Right lobe of liver (tissue), 6 donors: ENCODE measurements at regions not wholly inside any gene's neighbourhood (a gene's known extent, or its start where the extent isn't known, plus 50 kb on each side); places are given as distances from the start of the nearest gene placed in this dataset.
"Not testable (repeated sequence)": the region's sequence is repeated elsewhere in the genome, so short reads cannot be mapped to it uniquely, and the experiment has no call there.

Experiments
- ATAC-seq, 4 donors: fragments of 200-7000 bp; cut with Tn5 transposase; one replicate each; pipeline ENCODE4 v1.9.1; 2020; ENCODE audit warnings: mild to moderate bottlenecking in 4 of 4, moderate library complexity in 4 of 4
- DNase-seq, 3 donors: peaks; one replicate each; pipeline ENCODE4 v3.0.0-alpha.2; 2020
- H3K27ac ChIP-seq, 3 donors: fragments of 200-600 bp; one replicate each; pipeline ENCODE4 v1.8.0; 2022
- H3K27me3 ChIP-seq, 2 donors: fragments of 200-600 bp; one replicate each; pipeline ENCODE4 v1.8.0; 2022
- H3K36me3 ChIP-seq, 4 donors: fragments of 200-600 bp; sonication (generic) in 1 of 4; one replicate each; pipeline versions ENCODE4 v1.5.1 to v1.8.0; 2017 to 2022; ENCODE audit warnings: control low read depth in 1 of 4
- H3K4me1 ChIP-seq, 4 donors: fragments of 200-600 bp; sonication (generic) in 1 of 4; one replicate each; pipeline versions ENCODE4 v1.5.1 to v1.8.0; 2017 to 2022; ENCODE audit warnings: control low read depth in 1 of 4
- H3K4me3 ChIP-seq, 3 donors: fragments of 200-600 bp; one replicate each; pipeline ENCODE4 v1.8.0; 2022
- H3K9me3 ChIP-seq, 4 donors: fragments of 200-600 bp; sonication (generic) in 1 of 4; one replicate each; pipeline versions ENCODE4 v1.5.1 to v1.8.0; 2017 to 2022; ENCODE audit warnings: control low read depth in 1 of 4
- POLR2A ChIP-seq: fragments of 450-650 bp; IDR thresholded peaks from one replicate; pipeline ENCODE4 v1.6.1; 2017; ENCODE audit warnings: antibody characterized with exemption, mild to moderate bottlenecking
- WGBS: methylation state at CpG from one replicate; pipeline ENCODE4 v1.1.6; 2018; ENCODE audit warnings: low coverage, low lambda C conversion rate; ENCODE audit not compliant: insufficient coverage; ENCODE audit errors: missing lambda C conversion rate; 5-methylcytosine and 5-hydroxymethylcytosine counted together
- intact Hi-C, 2 donors: fragments of 100-400 bp; cut with DNase I; formaldehyde crosslinking; loops; one replicate each; pipeline versions ENCODE4 v1.11.2 to v1.14.1; 2022
- TF ChIP-seq, protein P1 (sequence below), 4 donors: fragments of 200-600 bp in 3 of 4; fragments of 450-650 bp in 1 of 4; IDR thresholded peaks; one replicate each; pipeline versions ENCODE4 v1.5.1 to v1.8.0; 2016 to 2022; ENCODE audit warnings: antibody characterized with exemption in 4 of 4, mild to moderate bottlenecking in 2 of 4
- donor health status: DM: no; HTN: yes; CAD: no.
- donor health status: DM: no; HTN: no; CAD: no.
- donor health status: DM: no; HTN: no; CAD: no.
- donor health status: DM: no; HTN: yes; CAD: no.
- donor health status: DM: no; HTN: yes; CAD: no.

DNA sequence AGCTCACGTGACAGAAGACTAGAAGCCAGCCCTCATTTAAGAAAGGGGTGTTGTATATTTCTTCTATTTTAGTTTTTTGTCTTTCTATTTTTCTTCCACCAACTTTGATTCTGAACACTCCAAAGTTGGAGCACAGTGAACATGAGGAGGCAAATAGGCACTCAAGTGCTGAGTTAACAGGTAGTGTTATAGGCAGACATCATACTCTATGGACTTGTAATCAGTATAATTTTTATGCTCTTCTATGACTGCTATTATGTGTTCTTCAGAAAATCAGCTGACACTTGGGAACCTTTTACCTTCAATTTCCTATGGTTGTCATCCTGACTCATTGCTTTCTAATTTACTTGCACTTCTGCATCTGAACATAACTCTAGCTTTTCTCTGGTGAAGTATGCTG, 396.3 kb upstream of the EYS start:
- no peaks in the 10 kb centered on the region for H3K4me1 ChIP-seq
- H3K36me3 ChIP-seq, result no peaks in the 10 kb centered on the region
- WGBS, result 31% methylated on average over 1 of the region's 1 CpG
- H3K27ac ChIP-seq, result no peak overlapping the region
- no peak for DNase-seq
- H3K27me3 ChIP-seq, result no peaks in the 10 kb centered on the region
- H3K4me3 ChIP-seq, result no peak overlapping the region
- H3K9me3 ChIP-seq, result no peaks in the 10 kb centered on the region
- no peak for ATAC-seq
- intact Hi-C loops, result no loop called here
- TF ChIP-seq, protein P1, sequence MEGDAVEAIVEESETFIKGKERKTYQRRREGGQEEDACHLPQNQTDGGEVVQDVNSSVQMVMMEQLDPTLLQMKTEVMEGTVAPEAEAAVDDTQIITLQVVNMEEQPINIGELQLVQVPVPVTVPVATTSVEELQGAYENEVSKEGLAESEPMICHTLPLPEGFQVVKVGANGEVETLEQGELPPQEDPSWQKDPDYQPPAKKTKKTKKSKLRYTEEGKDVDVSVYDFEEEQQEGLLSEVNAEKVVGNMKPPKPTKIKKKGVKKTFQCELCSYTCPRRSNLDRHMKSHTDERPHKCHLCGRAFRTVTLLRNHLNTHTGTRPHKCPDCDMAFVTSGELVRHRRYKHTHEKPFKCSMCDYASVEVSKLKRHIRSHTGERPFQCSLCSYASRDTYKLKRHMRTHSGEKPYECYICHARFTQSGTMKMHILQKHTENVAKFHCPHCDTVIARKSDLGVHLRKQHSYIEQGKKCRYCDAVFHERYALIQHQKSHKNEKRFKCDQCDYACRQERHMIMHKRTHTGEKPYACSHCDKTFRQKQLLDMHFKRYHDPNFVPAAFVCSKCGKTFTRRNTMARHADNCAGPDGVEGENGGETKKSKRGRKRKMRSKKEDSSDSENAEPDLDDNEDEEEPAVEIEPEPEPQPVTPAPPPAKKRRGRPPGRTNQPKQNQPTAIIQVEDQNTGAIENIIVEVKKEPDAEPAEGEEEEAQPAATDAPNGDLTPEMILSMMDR (IDR thresholded peaks at IDR 0.05), result no peak
- TF ChIP-seq POLR2A, result no peak

DNA sequence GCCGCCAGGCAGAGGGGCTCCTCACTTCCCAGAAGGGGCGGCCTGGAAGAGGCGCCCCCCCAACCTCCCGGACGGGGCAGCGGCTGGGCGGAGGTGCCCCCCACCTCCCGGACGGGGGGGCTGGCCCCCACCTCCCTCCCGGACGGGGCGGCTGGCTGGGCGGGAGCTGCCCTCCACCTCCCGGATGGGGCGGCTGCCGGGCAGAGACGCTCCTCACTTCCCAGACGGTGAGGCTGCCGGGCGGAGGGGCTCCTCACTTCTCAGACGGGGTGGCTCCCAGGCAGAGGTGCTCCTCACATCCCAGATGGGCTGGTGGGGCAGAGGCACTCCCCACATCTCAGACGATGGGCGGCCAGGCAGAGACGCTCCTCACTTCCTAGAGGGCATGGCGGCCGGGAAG, 389.7 kb upstream of the EYS start:
- H3K4me1 ChIP-seq, result no peaks in the 10 kb centered on the region
- intact Hi-C loops, result no loop called here
- H3K36me3 ChIP-seq, result no peaks in the 10 kb centered on the region
- no peak overlapping the region for H3K27ac ChIP-seq
- WGBS, result no CpG with 5 or more reads among the region's 26 CpGs
- peak in 1 of 3 donors; percentile 38 for DNase-seq
- H3K4me3 ChIP-seq, result no peak overlapping the region
- H3K9me3 ChIP-seq, result no peaks in the 10 kb centered on the region
- no peak for ATAC-seq
- no peaks in the 10 kb centered on the region for H3K27me3 ChIP-seq
- TF ChIP-seq, protein P1 (IDR thresholded peaks at IDR 0.05), result no peak
- no peak for TF ChIP-seq POLR2A

DNA sequence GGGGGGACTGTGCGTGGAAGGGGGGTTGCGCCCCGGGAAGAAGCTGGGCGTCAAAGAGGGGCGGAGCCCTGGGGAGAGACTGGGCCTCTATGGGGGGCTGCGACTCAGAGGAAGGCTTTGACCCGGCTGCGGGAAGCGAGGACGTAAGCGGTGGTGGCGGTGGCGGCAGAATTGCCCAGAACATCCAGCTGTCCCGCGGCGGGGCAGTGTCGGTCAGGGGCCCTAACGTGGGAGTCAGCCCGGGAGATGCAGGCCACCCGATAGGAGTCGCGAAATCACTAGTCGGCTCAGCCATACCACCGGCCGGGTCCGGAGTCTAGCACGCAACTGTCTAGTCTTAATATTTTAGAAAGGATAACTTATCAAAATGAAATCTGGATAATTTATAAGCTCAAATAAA, 387.6 kb upstream of the EYS start:
- intact Hi-C loops, result no loop called here
- Histone ChIP-seq H3K9me3 (no peaks in the 10 kb centered on the region), H3K4me3 (no peak overlapping the region), H3K27me3 (no peaks in the 10 kb centered on the region), H3K36me3 (no peaks in the 10 kb centered on the region), H3K4me1 (no peaks in the 10 kb centered on the region), H3K27ac (no peak overlapping the region)
- no peak for DNase-seq
- WGBS, result 78% methylated on average over 10 of the region's 27 CpGs
- TF ChIP-seq, protein P1 (IDR thresholded peaks at IDR 0.05), result no peak
- no peak for TF ChIP-seq POLR2A
- ATAC-seq, result no peak

DNA sequence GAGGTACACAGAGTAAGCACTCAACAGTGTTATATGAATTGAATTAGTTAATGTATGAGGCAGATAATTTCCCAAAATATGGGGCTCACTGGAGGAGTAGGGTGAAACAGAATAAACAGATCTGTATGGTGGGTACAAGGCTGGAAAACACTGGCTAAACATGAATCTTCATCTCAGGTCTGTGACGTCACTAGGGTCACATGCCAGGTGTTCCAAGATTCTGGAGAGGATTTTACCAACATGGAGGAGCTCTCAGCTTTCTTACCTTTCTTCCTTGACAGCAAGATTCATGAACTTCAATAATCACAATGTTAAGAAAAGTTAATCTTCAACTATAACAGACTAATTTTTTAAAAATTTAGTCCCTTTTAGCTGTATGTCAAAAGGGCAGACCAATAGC, 385.3 kb upstream of the EYS start:
- DNase-seq, H3K27ac ChIP-seq, H3K27me3 ChIP-seq, H3K4me1 ChIP-seq, H3K9me3 ChIP-seq, H3K4me3 ChIP-seq, intact Hi-C loops, H3K36me3 ChIP-seq, ATAC-seq: not testable (repeated sequence)
- WGBS, result 57% methylated on average over 1 of the region's 1 CpG

DNA sequence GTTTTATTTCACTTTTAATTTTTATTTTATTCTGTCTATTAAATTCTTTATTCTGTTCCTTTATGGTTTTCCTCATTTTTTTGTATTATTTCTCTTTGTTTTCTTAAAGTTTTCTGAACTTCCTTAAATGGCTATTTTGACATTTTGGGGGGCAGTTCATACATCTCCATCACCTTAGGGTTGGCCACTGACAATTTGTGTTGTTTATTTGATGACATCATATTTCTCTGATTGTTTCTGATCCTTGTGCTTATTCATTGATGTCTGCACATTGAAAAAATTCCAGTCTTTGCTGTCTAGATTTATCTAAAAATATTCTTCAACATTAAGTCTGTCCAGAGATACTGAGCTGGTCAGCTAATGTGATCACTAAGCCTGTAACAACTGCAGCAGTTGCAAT, 379.5 kb upstream of the EYS start:
- H3K27ac ChIP-seq, result no peak overlapping the region
- no peaks in the 10 kb centered on the region for H3K9me3 ChIP-seq
- no peak for ATAC-seq
- H3K27me3 ChIP-seq, result no peaks in the 10 kb centered on the region
- DNase-seq, result no peak
- TF ChIP-seq, protein P1 (IDR thresholded peaks at IDR 0.05), result no peak
- no peak for TF ChIP-seq POLR2A
- H3K36me3 ChIP-seq, result no peaks in the 10 kb centered on the region
- no peak overlapping the region for H3K4me3 ChIP-seq
- intact Hi-C loops, result no loop called here
- H3K4me1 ChIP-seq, result no peaks in the 10 kb centered on the region
